ENCODE measurements at regions not wholly inside any gene's neighbourhood (a gene's known extent, or its start where the extent isn't known, plus 50 kb on each side); places are given as distances from the start of the nearest gene placed in this dataset.

DNA sequence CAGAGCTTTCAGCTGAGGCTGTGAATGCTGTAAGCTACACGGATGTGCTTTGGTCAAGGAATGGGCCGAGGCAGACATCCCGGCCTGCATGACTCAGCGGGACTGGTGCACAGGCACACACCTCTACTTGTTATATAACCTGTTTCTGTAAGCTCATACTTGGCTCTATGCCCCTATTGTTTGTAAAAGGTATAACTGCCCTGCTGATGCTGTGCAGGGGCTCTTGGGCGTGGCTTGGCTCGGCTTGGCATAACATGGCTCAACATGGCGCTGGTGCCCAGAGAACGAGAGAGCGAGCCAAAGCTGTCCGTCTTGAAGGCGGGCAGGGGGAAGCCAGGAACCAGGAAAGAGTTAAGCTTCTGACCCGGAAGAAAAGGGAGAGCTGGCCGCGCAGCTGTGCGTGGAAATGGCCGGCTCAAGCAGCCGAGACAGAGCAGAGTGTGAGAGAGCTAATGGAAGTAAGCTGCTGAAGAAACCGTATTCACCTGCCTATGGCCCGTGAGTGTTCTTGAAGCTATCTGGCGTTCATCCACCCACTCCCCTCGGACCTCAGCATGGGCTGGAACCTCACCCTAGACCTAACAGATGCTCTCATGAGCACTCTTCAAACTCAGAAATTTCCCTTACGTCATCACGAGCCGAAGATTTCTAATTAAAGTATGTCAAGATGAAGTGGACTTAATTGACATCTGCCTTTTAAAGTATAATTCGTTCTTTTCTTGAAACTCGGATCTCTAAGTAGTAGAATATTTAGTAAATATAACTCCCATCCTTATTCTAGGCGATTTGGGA, 286.3 kb upstream of the AGA start:
- Histone ChIP-seq H3K27ac (no peak overlapping the region), H3K4me1 (no peaks in the 10 kb centered on the region), H3K27me3 (no peaks in the 10 kb centered on the region), H3K4me3 (no peak overlapping the region), H3K36me3 (replicated peaks in 1 of 2; ENCODE audit: insufficient read depth in 1 of 2, low read depth in 2 of 2) (no peaks in the 10 kb centered on the region), H3K9me3 (no peaks in the 10 kb centered on the region)
- DNase-seq: peak in 1 of 4 donors; percentile 7
- no peak for TF ChIP-seq POLR2A (IDR thresholded peaks at IDR 0.05)
- TF ChIP-seq, protein P1, sequence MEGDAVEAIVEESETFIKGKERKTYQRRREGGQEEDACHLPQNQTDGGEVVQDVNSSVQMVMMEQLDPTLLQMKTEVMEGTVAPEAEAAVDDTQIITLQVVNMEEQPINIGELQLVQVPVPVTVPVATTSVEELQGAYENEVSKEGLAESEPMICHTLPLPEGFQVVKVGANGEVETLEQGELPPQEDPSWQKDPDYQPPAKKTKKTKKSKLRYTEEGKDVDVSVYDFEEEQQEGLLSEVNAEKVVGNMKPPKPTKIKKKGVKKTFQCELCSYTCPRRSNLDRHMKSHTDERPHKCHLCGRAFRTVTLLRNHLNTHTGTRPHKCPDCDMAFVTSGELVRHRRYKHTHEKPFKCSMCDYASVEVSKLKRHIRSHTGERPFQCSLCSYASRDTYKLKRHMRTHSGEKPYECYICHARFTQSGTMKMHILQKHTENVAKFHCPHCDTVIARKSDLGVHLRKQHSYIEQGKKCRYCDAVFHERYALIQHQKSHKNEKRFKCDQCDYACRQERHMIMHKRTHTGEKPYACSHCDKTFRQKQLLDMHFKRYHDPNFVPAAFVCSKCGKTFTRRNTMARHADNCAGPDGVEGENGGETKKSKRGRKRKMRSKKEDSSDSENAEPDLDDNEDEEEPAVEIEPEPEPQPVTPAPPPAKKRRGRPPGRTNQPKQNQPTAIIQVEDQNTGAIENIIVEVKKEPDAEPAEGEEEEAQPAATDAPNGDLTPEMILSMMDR (IDR thresholded peaks at IDR 0.05): no peak
- no peak for ATAC-seq
- intact Hi-C loops (cut with DNase I): no loop called here
- 62 to 66% methylated on average over 27 of the region's 27 CpGs for WGBS, 2 donors

DNA sequence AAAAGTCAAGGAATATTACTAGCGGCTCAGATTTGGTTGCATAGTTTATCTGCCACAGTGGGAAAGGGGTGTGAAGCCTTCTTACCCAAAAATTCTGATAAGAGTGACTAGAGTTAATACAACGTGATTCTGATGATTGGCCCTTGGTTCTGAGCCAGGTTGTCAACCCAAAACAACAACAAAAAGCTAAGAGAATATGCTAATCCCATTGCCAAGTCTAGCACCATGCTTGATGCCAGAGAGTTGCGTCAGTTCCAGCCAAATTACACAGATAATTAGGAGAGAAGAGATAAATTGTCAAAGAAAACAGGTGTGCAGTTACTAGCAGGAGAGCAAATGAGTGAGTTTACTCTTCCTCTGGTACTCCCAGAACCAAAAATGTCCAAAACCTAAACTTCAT, 287.4 kb upstream of the AGA start:
- no peaks in the 10 kb centered on the region for H3K27me3 ChIP-seq
- H3K36me3 ChIP-seq (replicated peaks in 1 of 2; ENCODE audit: insufficient read depth in 1 of 2, low read depth in 2 of 2): no peaks in the 10 kb centered on the region
- TF ChIP-seq, protein P1 (IDR thresholded peaks at IDR 0.05): no peak
- no peak for TF ChIP-seq POLR2A (IDR thresholded peaks at IDR 0.05)
- intact Hi-C loops (cut with DNase I): no loop called here
- DNase-seq (no peak), ATAC-seq (no peak)
- WGBS, 2 donors: 43% methylated on average over 3 of the region's 3 CpGs
- no peaks in the 10 kb centered on the region for H3K9me3 ChIP-seq
- no peak overlapping the region for H3K27ac ChIP-seq
- no peak overlapping the region for H3K4me3 ChIP-seq
- H3K4me1 ChIP-seq: no peaks in the 10 kb centered on the region

DNA sequence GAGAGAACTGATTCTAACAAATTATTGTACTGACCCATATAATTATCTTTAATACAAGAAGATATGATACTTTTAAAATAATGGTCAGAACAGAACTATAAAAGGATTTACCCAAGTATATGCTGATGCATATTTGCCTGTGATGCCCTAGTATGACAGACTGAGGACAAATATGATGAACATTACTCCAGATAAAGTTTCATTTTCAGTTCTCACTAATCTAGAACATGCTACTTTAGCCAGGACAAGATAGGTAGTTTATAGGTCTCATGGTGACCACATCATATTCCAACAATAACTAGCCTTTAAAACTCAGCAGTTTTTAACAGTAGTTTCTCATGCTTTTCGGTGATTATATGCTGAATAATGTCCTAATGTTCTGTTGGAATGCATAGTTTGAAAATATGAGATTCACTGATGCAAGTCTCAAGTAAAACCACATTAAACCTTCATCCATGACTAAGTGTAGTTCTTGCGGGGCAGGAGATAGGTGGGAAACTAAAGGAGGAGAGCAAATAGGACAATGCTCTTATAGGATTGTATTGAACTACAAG, 295.2 kb upstream of the AGA start:
- no peaks in the 10 kb centered on the region for H3K4me1 ChIP-seq
- no peaks in the 10 kb centered on the region for H3K27me3 ChIP-seq
- H3K9me3 ChIP-seq: no peaks in the 10 kb centered on the region
- no peaks in the 10 kb centered on the region for H3K36me3 ChIP-seq (replicated peaks in 1 of 2; ENCODE audit: insufficient read depth in 1 of 2, low read depth in 2 of 2)
- intact Hi-C loops (cut with DNase I): no loop called here
- WGBS, 2 donors: 91 to 94% methylated on average over 2 of the region's 2 CpGs
- no peak for DNase-seq
- TF ChIP-seq POLR2A (IDR thresholded peaks at IDR 0.05): no peak
- TF ChIP-seq, protein P1 (IDR thresholded peaks at IDR 0.05): no peak
- ATAC-seq: no peak
- H3K4me3 ChIP-seq: no peak overlapping the region
- H3K27ac ChIP-seq: no peak overlapping the region

DNA sequence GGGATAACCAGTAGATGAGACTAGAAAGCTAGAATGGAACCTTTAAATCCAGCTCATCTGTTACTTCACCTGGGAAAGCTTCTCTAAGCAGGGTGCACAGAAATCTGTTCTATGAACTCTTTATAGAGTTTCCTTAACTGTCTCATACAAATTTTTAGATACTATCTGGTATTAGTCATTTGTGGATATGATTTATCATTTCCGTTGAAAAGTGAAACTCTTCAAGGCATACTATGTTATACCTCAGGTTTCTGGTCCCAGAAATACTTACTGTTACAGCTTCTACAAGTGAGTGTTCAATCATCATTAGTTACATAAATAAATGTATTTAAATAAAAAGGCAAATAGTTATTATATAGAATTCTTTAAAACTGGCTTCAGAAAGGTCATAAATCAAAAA, 298.3 kb upstream of the AGA start:
- TF ChIP-seq, protein P1 (IDR thresholded peaks at IDR 0.05): no peak
- TF ChIP-seq POLR2A (IDR thresholded peaks at IDR 0.05): no peak
- H3K9me3 ChIP-seq: no peaks in the 10 kb centered on the region
- H3K4me1 ChIP-seq: no peaks in the 10 kb centered on the region
- H3K4me3 ChIP-seq: no peak overlapping the region
- ATAC-seq (no peak), DNase-seq (no peak)
- no peaks in the 10 kb centered on the region for H3K36me3 ChIP-seq (replicated peaks in 1 of 2; ENCODE audit: insufficient read depth in 1 of 2, low read depth in 2 of 2)
- WGBS, 2 donors: 79 to 88% methylated on average over 1 of the region's 1 CpG
- no peak overlapping the region for H3K27ac ChIP-seq
- intact Hi-C loops (cut with DNase I): no loop called here
- H3K27me3 ChIP-seq: no peaks in the 10 kb centered on the region

DNA sequence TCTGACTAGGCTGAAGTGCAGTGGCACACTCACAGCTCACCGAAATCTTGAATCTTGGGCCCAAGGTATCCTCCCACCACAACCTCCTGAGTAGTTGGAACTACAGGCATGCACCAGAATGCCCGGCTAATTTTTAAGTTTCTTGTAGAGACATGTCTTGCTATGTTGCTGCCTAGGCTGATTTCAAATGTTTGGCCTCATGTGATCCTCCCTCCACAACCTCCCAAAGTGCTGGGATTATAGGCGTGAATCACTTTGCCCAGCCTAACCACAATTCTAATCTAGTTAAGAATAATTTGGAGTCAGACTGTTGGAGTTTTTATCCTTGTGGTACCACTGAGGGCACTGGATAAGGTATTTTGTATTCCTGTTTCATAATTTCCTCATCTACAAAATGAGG, 317.5 kb upstream of the AGA start:
- no peak for ATAC-seq
- H3K9me3 ChIP-seq: no peaks in the 10 kb centered on the region
- no peaks in the 10 kb centered on the region for H3K27me3 ChIP-seq
- WGBS, 2 donors: 90 to 97% methylated on average over 3 of the region's 3 CpGs
- no peak for DNase-seq
- no peaks in the 10 kb centered on the region for H3K4me1 ChIP-seq
- intact Hi-C loops (cut with DNase I): no loop called here
- H3K27ac ChIP-seq: no peak overlapping the region
- no peak overlapping the region for H3K4me3 ChIP-seq
- no peaks in the 10 kb centered on the region for H3K36me3 ChIP-seq (replicated peaks in 1 of 2; ENCODE audit: insufficient read depth in 1 of 2, low read depth in 2 of 2)
- TF ChIP-seq, protein P1 (IDR thresholded peaks at IDR 0.05): no peak
- no peak for TF ChIP-seq POLR2A (IDR thresholded peaks at IDR 0.05)
